A673 (cell line): ENCODE measurements at regions not wholly inside any gene's neighbourhood (a gene's known extent, or its start where the extent isn't known, plus 50 kb on each side); places are given as distances from the start of the nearest gene placed in this dataset.

ENCODE experiments used
- BruUV-seq: library from RNA; stranded (reverse); fragments of 400-500 nt; replicated peaks from 2 replicates; lab custom pipeline; 2021; lab: Mats Ljungman, UMichigan
- CTCF ChIA-PET: fragments of 300-600 bp; sonication (Branson Sonifier 250); formaldehyde crosslinking; loops from one replicate; lab custom pipeline; 2022; ENCODE audit warnings: antibody characterized with exemption; lab: Charles Lee
- POLR2A ChIA-PET: fragments of 300-600 bp; sonication (Branson Sonifier 250); formaldehyde crosslinking; loops from one replicate; lab custom pipeline; 2022; ENCODE audit warnings: antibody characterized with exemption; ENCODE audit not compliant: low non-redundant PET; lab: Charles Lee
- DNase-seq: peaks from one replicate; pipeline ENCODE4 v3.0.0-alpha.2; 2015; ENCODE audit warnings: low spot score
- H3K27ac ChIP-seq: fragments of 200-600 bp; sonication (generic); 2 replicates; pipeline ENCODE4 v1.5.1; 2016; ENCODE audit warnings: mixed run types, low read depth, mild to moderate bottlenecking, mixed read lengths, antibody characterized with exemption, low read length; ENCODE audit not compliant: poor library complexity, severe bottlenecking
- H3K27me3 ChIP-seq: fragments of 200-600 bp; sonication (generic); replicated peaks from 2 replicates; pipeline ENCODE4 v1.6.1; 2017; ENCODE audit warnings: mixed run types, low read depth, mild to moderate bottlenecking, mixed read lengths, antibody characterized with exemption, low read length; ENCODE audit not compliant: insufficient read depth, poor library complexity
- H3K36me3 ChIP-seq: fragments of 200-600 bp; sonication (generic); 2 replicates; pipeline ENCODE4 v1.6.1; 2016; ENCODE audit warnings: mixed run types, mild to moderate bottlenecking, mixed read lengths, antibody characterized with exemption, low read length; ENCODE audit not compliant: insufficient read depth, poor library complexity, severe bottlenecking
- H3K4me1 ChIP-seq: fragments of 200-600 bp; sonication (generic); 2 replicates; pipeline ENCODE4 v1.6.1; 2017; ENCODE audit warnings: mixed run types, mild to moderate bottlenecking, mixed read lengths, antibody characterized with exemption, low read length; ENCODE audit not compliant: insufficient read depth, poor library complexity, severe bottlenecking
- H3K4me3 ChIP-seq: fragments of 200-600 bp; sonication (generic); 2 replicates; pipeline ENCODE4 v1.5.1; 2016; ENCODE audit warnings: low read depth, mixed run types, mild to moderate bottlenecking, mixed read lengths, low read length; ENCODE audit not compliant: poor library complexity, severe bottlenecking
- H3K9me3 ChIP-seq: fragments of 200-600 bp; sonication (generic); 2 replicates; pipeline ENCODE4 v1.6.1; 2016; ENCODE audit warnings: mixed run types, low read depth, mild to moderate bottlenecking, mixed read lengths, antibody characterized with exemption, low read length; ENCODE audit not compliant: poor library complexity, severe bottlenecking
- EZH2 ChIP-seq: fragments of 200-600 bp; sonication (generic); IDR thresholded peaks from 2 replicates; pipeline ENCODE4 v1.6.1; 2017; ENCODE audit warnings: borderline replicate concordance, low read depth, mild to moderate bottlenecking, mixed read lengths, antibody characterized with exemption, low read length; ENCODE audit not compliant: poor library complexity, severe bottlenecking
- intact Hi-C: fragments of 100-400 bp; cut with micrococcal nuclease; formaldehyde crosslinking; loops from one replicate; pipeline ENCODE4 v1.10.0; 2022; ENCODE audit not compliant: unreplicated experiment
- TF ChIP-seq, protein P1 (sequence below): fragments of 300-800, 200-600 bp; sonication (generic); conservative IDR thresholded peaks from 2 replicates; pipeline ENCODE4 v1.5.1; 2017; ENCODE audit warnings: low read depth, mild to moderate bottlenecking, antibody characterized with exemption, low read length, moderate library complexity, mixed read lengths

- H3K27ac ChIP-seq, result no peak overlapping the region
- no peaks in the 10 kb centered on the region for H3K36me3 ChIP-seq
- H3K4me1 ChIP-seq, result no peaks in the 10 kb centered on the region
- ChIA-PET POLR2A (no interaction called here), CTCF (no interaction called here)
- no TSS peak for BruUV-seq
- H3K27me3 ChIP-seq, result no peaks in the 10 kb centered on the region
- DNase-seq, result no peak
- intact Hi-C loops, result no loop called here
- no peak overlapping the region for H3K4me3 ChIP-seq
- H3K9me3 ChIP-seq, result no peaks in the 10 kb centered on the region
- no peak for TF ChIP-seq EZH2
- TF ChIP-seq, protein P1, sequence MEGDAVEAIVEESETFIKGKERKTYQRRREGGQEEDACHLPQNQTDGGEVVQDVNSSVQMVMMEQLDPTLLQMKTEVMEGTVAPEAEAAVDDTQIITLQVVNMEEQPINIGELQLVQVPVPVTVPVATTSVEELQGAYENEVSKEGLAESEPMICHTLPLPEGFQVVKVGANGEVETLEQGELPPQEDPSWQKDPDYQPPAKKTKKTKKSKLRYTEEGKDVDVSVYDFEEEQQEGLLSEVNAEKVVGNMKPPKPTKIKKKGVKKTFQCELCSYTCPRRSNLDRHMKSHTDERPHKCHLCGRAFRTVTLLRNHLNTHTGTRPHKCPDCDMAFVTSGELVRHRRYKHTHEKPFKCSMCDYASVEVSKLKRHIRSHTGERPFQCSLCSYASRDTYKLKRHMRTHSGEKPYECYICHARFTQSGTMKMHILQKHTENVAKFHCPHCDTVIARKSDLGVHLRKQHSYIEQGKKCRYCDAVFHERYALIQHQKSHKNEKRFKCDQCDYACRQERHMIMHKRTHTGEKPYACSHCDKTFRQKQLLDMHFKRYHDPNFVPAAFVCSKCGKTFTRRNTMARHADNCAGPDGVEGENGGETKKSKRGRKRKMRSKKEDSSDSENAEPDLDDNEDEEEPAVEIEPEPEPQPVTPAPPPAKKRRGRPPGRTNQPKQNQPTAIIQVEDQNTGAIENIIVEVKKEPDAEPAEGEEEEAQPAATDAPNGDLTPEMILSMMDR, result no peak
Observed at GRCh38 chr9:18018221-18018620, 439.4 kb downstream of the SH3GL2 start.

DNA sequence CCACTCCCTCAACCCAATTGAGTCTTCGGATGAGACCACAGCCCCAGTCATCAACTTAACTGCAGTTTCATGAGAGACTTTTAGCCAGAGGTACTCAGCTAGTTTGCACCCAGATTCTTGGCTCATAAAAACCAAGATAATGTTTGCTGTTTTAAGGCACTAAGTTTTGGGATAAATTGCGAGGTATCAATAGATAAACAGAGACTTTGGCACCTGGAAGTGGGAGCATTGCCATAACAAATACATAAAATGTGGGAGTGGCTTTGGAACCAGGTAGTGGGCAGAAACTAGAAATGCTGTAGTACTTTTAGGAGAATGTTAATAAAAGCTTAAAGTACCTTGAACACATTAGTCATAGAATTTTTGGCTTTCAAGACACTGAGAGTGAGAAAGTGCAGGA is 439.8 kb downstream of the SH3GL2 start:
- no TSS peak for BruUV-seq
- POLR2A ChIA-PET, result no interaction called here

DNA sequence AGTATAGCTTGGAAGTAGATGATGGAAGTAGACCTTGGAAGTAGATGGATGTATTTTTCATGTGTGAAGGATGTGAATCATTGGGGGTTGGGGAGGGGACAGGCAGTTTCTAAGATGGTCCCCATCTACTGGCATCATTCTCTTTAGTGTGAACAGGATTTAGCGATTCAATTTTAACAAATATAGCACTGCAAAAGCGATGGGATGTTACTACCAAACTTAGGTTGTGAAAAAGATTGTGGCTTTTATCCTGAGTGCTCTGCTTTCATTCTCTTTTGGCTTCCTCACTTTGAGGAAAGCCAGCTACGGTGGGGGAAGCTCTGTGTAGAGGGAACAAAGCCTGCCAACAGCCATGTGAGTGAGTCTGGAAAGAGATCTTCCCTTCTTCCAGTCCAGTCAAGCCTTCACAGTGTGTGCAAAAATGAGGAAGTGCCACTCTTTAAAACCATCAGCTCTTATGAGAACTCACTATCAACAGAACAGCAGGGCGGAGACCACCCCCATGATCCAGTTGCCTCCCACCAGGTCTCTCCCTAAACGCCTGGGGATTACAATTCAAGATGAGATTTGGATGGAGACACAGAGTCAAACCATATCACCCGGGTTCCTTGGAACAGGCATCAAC is 441.4 kb downstream of the SH3GL2 start:
- H3K27ac ChIP-seq, result no peak overlapping the region
- POLR2A ChIA-PET, result no interaction called here
- H3K4me3 ChIP-seq, result no peak overlapping the region
- intact Hi-C loops, result no loop called here
- no TSS peak for BruUV-seq
- no peaks in the 10 kb centered on the region for H3K36me3 ChIP-seq
- H3K27me3 ChIP-seq, result no peaks in the 10 kb centered on the region
- DNase-seq, result no peak
- CTCF ChIA-PET, result no interaction called here
- no peaks in the 10 kb centered on the region for H3K4me1 ChIP-seq
- no peaks in the 10 kb centered on the region for H3K9me3 ChIP-seq
- TF ChIP-seq, protein P1, result no peak
- no peak for TF ChIP-seq EZH2

More for the DNA sequence above, 439.8 kb downstream of the SH3GL2 start:
- no peak overlapping the region for H3K27ac ChIP-seq
- no peak overlapping the region for H3K4me3 ChIP-seq
- H3K36me3 ChIP-seq, result no peaks in the 10 kb centered on the region
- CTCF ChIA-PET, result no interaction called here
- H3K27me3 ChIP-seq, result no peaks in the 10 kb centered on the region
- no peaks in the 10 kb centered on the region for H3K9me3 ChIP-seq
- intact Hi-C loops, result no loop called here
- no peak for DNase-seq
- H3K4me1 ChIP-seq, result no peaks in the 10 kb centered on the region
- TF ChIP-seq EZH2, result no peak
- TF ChIP-seq, protein P1, result no peak
